Chondrocyte (in vitro differentiated cells): ENCODE measurements at regions not wholly inside any gene's neighbourhood (a gene's known extent, or its start where the extent isn't known, plus 50 kb on each side); places are given as distances from the start of the nearest gene placed in this dataset.

Source experiments
- DNase-seq: peaks from one replicate; pipeline ENCODE4 v3.0.0; 2021; ENCODE audit warnings: mixed read lengths, low spot score
- H3K27ac Mint-ChIP-seq: one replicate; pipeline ENCODE4 v1.8.0; 2021; ENCODE audit warnings: mild to moderate bottlenecking, moderate library complexity, mixed read lengths; ENCODE audit not compliant: unreplicated experiment
- H3K27me3 Mint-ChIP-seq: 2 replicates; pipeline ENCODE4 v1.8.0; 2021; ENCODE audit warnings: low read depth, mixed read lengths
- H3K36me3 Mint-ChIP-seq: 2 replicates; pipeline ENCODE4 v1.8.0; 2021; ENCODE audit warnings: low read depth, mixed read lengths
- H3K4me1 Mint-ChIP-seq: 2 replicates; pipeline ENCODE4 v1.8.0; 2021; ENCODE audit warnings: low read depth, mild to moderate bottlenecking, mixed read lengths
- H3K4me3 Mint-ChIP-seq: one replicate; pipeline ENCODE4 v1.8.0; 2021; ENCODE audit warnings: mild to moderate bottlenecking, moderate library complexity, mixed read lengths; ENCODE audit not compliant: unreplicated experiment
- H3K9me3 Mint-ChIP-seq: 2 replicates; pipeline ENCODE4 v1.8.0; 2021; ENCODE audit warnings: low read depth, mixed read lengths
- TF ChIP-seq, protein P1 (sequence below): fragments of 200-600 bp; sonication (generic); IDR thresholded peaks from 2 replicates; pipeline ENCODE4 v1.5.0; 2021; ENCODE audit warnings: antibody characterized with exemption, mild to moderate bottlenecking, moderate library complexity

DNA sequence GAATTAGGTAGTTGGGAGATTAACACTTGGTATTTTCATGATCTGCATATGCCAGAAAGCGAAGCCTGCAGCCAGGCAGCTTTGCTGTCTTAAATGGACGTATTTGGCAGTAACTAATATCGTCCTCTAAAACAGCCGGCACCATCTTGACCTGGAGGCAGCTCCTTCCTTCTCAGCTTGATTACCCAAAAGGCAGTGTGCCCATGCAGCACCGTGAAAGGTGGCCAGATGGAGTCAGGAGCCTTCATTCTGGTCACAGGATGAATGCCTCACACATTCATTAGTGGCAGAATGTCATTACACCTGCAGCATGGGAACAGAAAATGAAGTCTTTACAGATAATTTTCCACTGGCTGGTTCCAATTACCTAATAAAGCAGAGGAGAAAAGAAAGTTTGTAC, 59.0 kb upstream of the FLT1 start:
- Mint-ChIP-seq H3K4me3 (no peak overlapping the region), H3K27ac (no peak overlapping the region), H3K36me3 (no peaks in the 10 kb centered on the region), H3K9me3 (no peaks in the 10 kb centered on the region), H3K27me3 (no peaks in the 10 kb centered on the region), H3K4me1 (peaks cover 19% of the 10 kb centered on the region)
- no peak for DNase-seq
- TF ChIP-seq, protein P1, sequence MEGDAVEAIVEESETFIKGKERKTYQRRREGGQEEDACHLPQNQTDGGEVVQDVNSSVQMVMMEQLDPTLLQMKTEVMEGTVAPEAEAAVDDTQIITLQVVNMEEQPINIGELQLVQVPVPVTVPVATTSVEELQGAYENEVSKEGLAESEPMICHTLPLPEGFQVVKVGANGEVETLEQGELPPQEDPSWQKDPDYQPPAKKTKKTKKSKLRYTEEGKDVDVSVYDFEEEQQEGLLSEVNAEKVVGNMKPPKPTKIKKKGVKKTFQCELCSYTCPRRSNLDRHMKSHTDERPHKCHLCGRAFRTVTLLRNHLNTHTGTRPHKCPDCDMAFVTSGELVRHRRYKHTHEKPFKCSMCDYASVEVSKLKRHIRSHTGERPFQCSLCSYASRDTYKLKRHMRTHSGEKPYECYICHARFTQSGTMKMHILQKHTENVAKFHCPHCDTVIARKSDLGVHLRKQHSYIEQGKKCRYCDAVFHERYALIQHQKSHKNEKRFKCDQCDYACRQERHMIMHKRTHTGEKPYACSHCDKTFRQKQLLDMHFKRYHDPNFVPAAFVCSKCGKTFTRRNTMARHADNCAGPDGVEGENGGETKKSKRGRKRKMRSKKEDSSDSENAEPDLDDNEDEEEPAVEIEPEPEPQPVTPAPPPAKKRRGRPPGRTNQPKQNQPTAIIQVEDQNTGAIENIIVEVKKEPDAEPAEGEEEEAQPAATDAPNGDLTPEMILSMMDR, result no peak

- Mint-ChIP-seq H3K9me3 (no peaks in the 10 kb centered on the region), H3K4me1 (peaks cover 3% of the 10 kb centered on the region), H3K36me3 (no peaks in the 10 kb centered on the region), H3K27ac (no peak overlapping the region), H3K27me3 (no peaks in the 10 kb centered on the region), H3K4me3 (no peak overlapping the region)
- no peak for DNase-seq
- TF ChIP-seq, protein P1, result no peak
These were observed 57.4 kb upstream of the FLT1 start for GRCh38 chr13:28552288-28552687.

DNA sequence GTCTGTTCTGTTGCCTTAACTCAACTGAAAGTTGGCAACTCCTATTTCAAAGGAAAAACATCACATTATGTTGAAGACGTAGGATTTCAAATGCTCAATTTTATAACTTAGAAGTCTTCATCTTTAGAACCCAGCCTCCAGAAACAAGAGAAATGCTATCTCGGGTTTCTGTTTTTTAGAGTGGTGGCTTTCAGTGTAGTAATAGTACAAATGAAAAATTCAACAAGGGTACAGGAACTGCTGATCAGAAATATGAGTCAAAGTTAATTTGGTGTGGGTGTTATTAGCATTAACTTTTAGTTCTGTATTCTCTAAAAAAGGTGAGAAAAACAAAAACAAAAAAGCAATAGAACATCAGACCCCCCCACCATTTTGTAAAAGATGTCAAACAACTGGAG, 56.6 kb upstream of the FLT1 start:
- Mint-ChIP-seq H3K4me3 (no peak overlapping the region), H3K27me3 (no peaks in the 10 kb centered on the region), H3K9me3 (no peaks in the 10 kb centered on the region), H3K27ac (no peak overlapping the region), H3K36me3 (no peaks in the 10 kb centered on the region), H3K4me1 (no peaks in the 10 kb centered on the region)
- DNase-seq, result no peak
- TF ChIP-seq, protein P1, result no peak

DNA sequence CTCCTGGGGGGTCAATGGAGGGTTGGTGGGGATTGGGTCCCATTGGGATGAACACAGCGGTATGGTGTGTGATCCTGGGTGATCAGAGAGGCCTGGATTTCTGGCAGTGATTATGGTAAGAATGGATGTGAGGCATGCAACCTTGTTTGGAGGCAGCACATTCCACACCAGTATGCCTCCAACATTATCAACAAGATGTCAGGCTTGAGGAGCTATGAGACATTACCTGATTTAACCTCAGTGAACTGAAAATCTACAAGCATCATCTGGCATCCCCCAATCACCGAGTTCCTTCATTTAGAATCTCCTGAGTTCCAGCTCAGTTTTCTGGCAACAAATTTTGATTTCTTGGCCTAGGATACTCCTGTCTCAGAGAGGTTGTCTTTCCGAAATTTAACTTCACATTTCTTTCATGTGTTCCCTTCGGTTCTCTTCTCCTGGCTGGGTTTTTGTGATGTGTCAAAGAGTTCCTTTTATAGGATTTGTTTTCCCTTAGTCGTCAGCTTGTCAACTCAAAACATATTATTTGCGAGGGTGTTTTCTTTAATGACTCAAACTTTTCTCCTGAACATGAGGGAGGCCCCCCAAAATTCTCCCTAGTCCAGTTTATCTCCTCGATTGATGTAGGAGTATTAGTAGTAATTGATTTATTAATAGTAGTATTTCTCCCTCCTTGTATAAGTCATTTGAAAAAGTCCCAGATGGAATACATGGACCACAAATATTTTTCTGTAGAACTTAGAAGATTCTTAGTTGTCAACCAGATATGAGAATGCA, 56.0 kb upstream of the FLT1 start:
- H3K27me3 Mint-ChIP-seq, result no peaks in the 10 kb centered on the region
- TF ChIP-seq, protein P1, result no peak
- H3K36me3 Mint-ChIP-seq, result no peaks in the 10 kb centered on the region
- H3K4me3 Mint-ChIP-seq, result no peak overlapping the region
- H3K4me1 Mint-ChIP-seq, result no peaks in the 10 kb centered on the region
- DNase-seq, result no peak
- H3K27ac Mint-ChIP-seq, result no peak overlapping the region
- no peaks in the 10 kb centered on the region for H3K9me3 Mint-ChIP-seq

- no peaks in the 10 kb centered on the region for H3K9me3 Mint-ChIP-seq
These were observed 55.2 kb upstream of the FLT1 start for GRCh38 chr13:28550091-28550490.

More at GRCh38 chr13:28550091-28550490, 55.2 kb upstream of the FLT1 start:
- no peaks in the 10 kb centered on the region for H3K27me3 Mint-ChIP-seq
- no peak overlapping the region for H3K27ac Mint-ChIP-seq
- DNase-seq, result no peak
- no peaks in the 10 kb centered on the region for H3K36me3 Mint-ChIP-seq
- no peak overlapping the region for H3K4me3 Mint-ChIP-seq
- no peaks in the 10 kb centered on the region for H3K4me1 Mint-ChIP-seq
- TF ChIP-seq, protein P1, result no peak
